GM23248 (cell line): ENCODE measurements at regions not wholly inside any gene's neighbourhood (a gene's known extent, or its start where the extent isn't known, plus 50 kb on each side); places are given as distances from the start of the nearest gene placed in this dataset.
A peak's percentile ranks its signal among the peaks of the same experiment; 100 is the strongest.

Experiments used
- DNase-seq: peaks from one replicate; pipeline ENCODE4 v3.0.0-alpha.2; 2015
- H2AFZ ChIP-seq: fragments of 200-600 bp; sonication (generic); 2 replicates; pipeline ENCODE4 v1.6.1; 2016; ENCODE audit warnings: antibody characterized with exemption
- H3F3A ChIP-seq: fragments of 200-600 bp; sonication (generic); 2 replicates; pipeline ENCODE4 v1.6.1; 2016; ENCODE audit warnings: mild to moderate bottlenecking, antibody characterized with exemption, mixed run types; ENCODE audit not compliant: insufficient read depth
- H3K27ac ChIP-seq: fragments of 200-600 bp; sonication (generic); 2 replicates; pipeline ENCODE4 v1.5.1; 2016; ENCODE audit warnings: mild to moderate bottlenecking
- H3K27me3 ChIP-seq: fragments of 200-600 bp; sonication (generic); replicated peaks from 2 replicates; pipeline ENCODE4 v1.6.1; 2016; ENCODE audit warnings: mild to moderate bottlenecking; ENCODE audit not compliant: insufficient read depth
- H3K36me3 ChIP-seq: fragments of 200-600 bp; sonication (generic); 2 replicates; pipeline ENCODE4 v1.6.1; 2016; ENCODE audit warnings: low read depth, mild to moderate bottlenecking
- H3K4me1 ChIP-seq: fragments of 200-600 bp; sonication (generic); 2 replicates; pipeline ENCODE4 v1.6.1; 2016; ENCODE audit warnings: mild to moderate bottlenecking; ENCODE audit not compliant: insufficient read depth
- H3K4me2 ChIP-seq: fragments of 200-600 bp; sonication (generic); one replicate; pipeline ENCODE4 v1.6.1; 2016; ENCODE audit warnings: mild to moderate bottlenecking; ENCODE audit not compliant: unreplicated experiment
- H3K4me3 ChIP-seq: fragments of 200-600 bp; sonication (generic); 2 replicates; pipeline ENCODE4 v1.5.1; 2016; ENCODE audit warnings: mild to moderate bottlenecking
- H3K79me2 ChIP-seq: fragments of 200-600 bp; sonication (generic); 2 replicates; pipeline ENCODE4 v1.6.1; 2016; ENCODE audit warnings: mild to moderate bottlenecking; ENCODE audit not compliant: insufficient read depth
- H3K9ac ChIP-seq: fragments of 200-600 bp; sonication (generic); 2 replicates; pipeline ENCODE4 v1.6.1; 2016; ENCODE audit warnings: mild to moderate bottlenecking
- H3K9me2 ChIP-seq: fragments of 200-600 bp; sonication (generic); 2 replicates; pipeline ENCODE4 v1.6.1; 2016; ENCODE audit warnings: mixed run types, mild to moderate bottlenecking, moderate library complexity; ENCODE audit not compliant: insufficient read depth
- H3K9me3 ChIP-seq: fragments of 200-600 bp; sonication (generic); one replicate; pipeline ENCODE4 v1.6.1; 2017; ENCODE audit warnings: low read depth
- H4K20me1 ChIP-seq: fragments of 200-600 bp; sonication (generic); 2 replicates; pipeline ENCODE4 v1.6.0; 2016; ENCODE audit not compliant: insufficient read depth
- EZH2 ChIP-seq: fragments of 200-600 bp; sonication (generic); IDR thresholded peaks from 2 replicates; pipeline ENCODE4 v1.6.1; 2018; ENCODE audit warnings: antibody characterized with exemption, mild to moderate bottlenecking; ENCODE audit not compliant: insufficient read depth, poor library complexity, severe bottlenecking
- EZH2phosphoT487 ChIP-seq: fragments of 200-600 bp; sonication (generic); IDR thresholded peaks from 2 replicates; pipeline ENCODE4 v1.6.1; 2018; ENCODE audit warnings: antibody characterized with exemption, moderate library complexity, mild to moderate bottlenecking, low read depth; ENCODE audit not compliant: insufficient read depth
- WGBS, 2 experiments: methylation state at CpG; one replicate each; pipeline ENCODE4 v1.1.6; 2015 to 2017; ENCODE audit warnings: low lambda C conversion rate in 2 of 2, low coverage in 1 of 2; ENCODE audit errors: missing lambda C conversion rate in 2 of 2; 5-methylcytosine and 5-hydroxymethylcytosine counted together
- in situ Hi-C: fragments of 300-500 bp; cut with MboI; formaldehyde crosslinking; loops from 2 replicates; pipeline ENCODE4 v1.15.0; 2020

DNA sequence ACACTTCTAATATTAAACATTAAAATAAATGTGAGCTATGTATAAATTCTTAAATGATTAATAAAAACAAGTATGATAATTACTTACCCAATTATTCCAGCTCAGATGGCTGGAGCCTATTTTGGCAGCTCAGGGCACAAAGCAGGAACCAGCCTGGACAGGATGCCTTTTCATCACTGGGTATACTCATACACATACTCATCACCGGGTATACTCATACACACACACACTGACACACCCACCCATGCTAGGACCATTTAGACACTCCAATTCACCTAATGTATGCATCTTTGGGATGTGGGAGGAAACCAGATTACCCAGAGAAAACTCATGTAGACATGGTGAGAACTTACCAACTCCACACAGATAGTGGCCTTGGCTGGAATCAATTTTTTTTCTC, 57.9 kb upstream of the CNOT2 start:
- no peak overlapping the region for H3K4me3 ChIP-seq
- H3K4me2 ChIP-seq = no peak overlapping the region
- in situ Hi-C loops = no loop called here
- peak; percentile 13 for DNase-seq
- 64 to 81% methylated on average over 1 of the region's 1 CpG for WGBS, 2 experiments
- H3K27me3 ChIP-seq = no peaks in the 10 kb centered on the region
- TF ChIP-seq EZH2phosphoT487 = no peak
- TF ChIP-seq EZH2 = no peak
- H3K79me2 ChIP-seq = no peaks in the 10 kb centered on the region
- H3K9ac ChIP-seq = no peak overlapping the region
- H3F3A ChIP-seq = peaks cover 8% of the 10 kb centered on the region; the same call in 1 of the 2 replicates
- no peak overlapping the region for H3K27ac ChIP-seq
- no peaks in the 10 kb centered on the region for H3K9me3 ChIP-seq
- no peaks in the 10 kb centered on the region; the same call in 1 of the 2 replicates for H3K9me2 ChIP-seq
- peaks cover 6% of the 10 kb centered on the region for H3K4me1 ChIP-seq
- no peaks in the 10 kb centered on the region for H4K20me1 ChIP-seq
- no peak overlapping the region for H2AFZ ChIP-seq
- H3K36me3 ChIP-seq = no peaks in the 10 kb centered on the region

DNA sequence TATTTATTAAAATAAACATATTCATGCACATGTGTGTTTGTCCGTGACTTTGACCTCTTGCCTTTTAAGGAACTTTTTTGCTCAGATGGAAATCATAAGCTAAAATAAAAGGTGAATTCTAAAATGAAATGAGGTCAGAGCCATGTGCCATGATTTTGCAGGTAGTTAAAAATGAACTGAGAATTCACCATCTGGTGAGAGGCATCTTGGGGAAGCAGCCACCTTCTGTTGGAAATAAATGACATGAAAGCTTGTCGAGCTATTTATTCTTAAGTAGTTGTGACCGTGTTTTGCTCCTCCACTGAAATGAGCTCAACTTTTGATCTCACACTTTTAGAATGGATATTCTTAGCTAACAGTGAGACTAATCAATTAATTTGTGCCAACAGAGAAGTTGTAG, 56.8 kb upstream of the CNOT2 start:
- TF ChIP-seq EZH2phosphoT487 = no peak
- TF ChIP-seq EZH2 = no peak

DNA sequence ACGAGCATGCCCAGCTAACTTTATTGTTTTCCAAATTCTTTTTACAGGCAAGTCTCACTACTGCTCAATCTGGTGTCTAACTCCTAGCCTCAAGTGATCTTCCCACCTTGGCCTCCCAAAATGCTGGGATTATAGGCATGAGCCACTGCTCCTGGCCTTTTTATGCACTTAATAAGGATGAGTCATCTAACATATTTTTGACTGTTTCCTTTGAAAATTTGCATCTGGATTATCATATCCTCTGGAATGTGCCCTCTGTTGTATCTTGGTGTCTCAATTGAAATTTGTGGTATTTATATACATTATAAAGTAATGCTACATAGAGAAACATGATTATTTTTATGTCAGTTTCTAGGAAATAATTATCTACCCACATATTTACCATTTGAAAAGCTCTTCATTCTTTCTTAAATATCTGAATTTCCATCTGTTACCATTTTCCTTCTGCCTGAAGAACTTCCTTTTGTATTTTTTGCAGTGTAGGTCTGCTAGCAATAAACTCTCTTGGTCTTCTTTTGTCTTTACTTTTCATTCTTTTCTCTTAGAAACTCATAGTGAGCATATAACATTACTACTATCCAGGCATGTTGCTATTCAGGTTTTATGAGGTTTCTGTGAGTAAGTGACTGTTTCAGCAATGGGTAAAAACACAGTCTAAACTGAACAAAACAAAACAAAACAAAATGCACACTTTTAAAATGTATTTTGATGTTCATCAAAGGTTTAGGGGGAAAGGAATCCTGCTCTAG, 52.8 kb upstream of the CNOT2 start:
- 94 to 100% methylated on average over 1 of the region's 1 CpG for WGBS, 2 experiments
- Histone ChIP-seq H3K27ac (no peak overlapping the region), H3K79me2 (no peaks in the 10 kb centered on the region), H3K9me2 (no peaks in the 10 kb centered on the region; the same call in 1 of the 2 replicates), H3K9ac (no peak overlapping the region), H3K9me3 (no peaks in the 10 kb centered on the region), H3K4me3 (no peak overlapping the region), H3K4me2 (peak overlapping the region; percentile 42), H3F3A (peaks cover 14% of the 10 kb centered on the region; the same call in 1 of the 2 replicates), H4K20me1 (no peaks in the 10 kb centered on the region), H2AFZ (no peak overlapping the region; the same call in 1 of the 2 replicates), H3K4me1 (peaks cover 12% of the 10 kb centered on the region), H3K36me3 (no peaks in the 10 kb centered on the region), H3K27me3 (no peaks in the 10 kb centered on the region)
- in situ Hi-C loops = no loop called here
- no peak for TF ChIP-seq EZH2phosphoT487
- no peak for TF ChIP-seq EZH2
- peak; percentile 46 for DNase-seq

More for the DNA sequence above, 56.8 kb upstream of the CNOT2 start:
- Histone ChIP-seq H3F3A (peaks cover 14% of the 10 kb centered on the region; the same call in 1 of the 2 replicates), H3K9me2 (no peaks in the 10 kb centered on the region; the same call in 1 of the 2 replicates), H3K4me2 (no peak overlapping the region), H3K27me3 (no peaks in the 10 kb centered on the region), H2AFZ (no peak overlapping the region), H3K79me2 (no peaks in the 10 kb centered on the region), H3K9ac (no peak overlapping the region), H3K36me3 (no peaks in the 10 kb centered on the region), H3K4me3 (no peak overlapping the region), H4K20me1 (no peaks in the 10 kb centered on the region), H3K27ac (no peak overlapping the region), H3K4me1 (peaks cover 12% of the 10 kb centered on the region), H3K9me3 (no peaks in the 10 kb centered on the region)
- in situ Hi-C loops = no loop called here
- WGBS, 2 experiments = 69 to 73% methylated on average over 3 of the region's 3 CpGs
- DNase-seq = no peak
